Thoracic aorta (tissue), 2 donors: ENCODE measurements at regions not wholly inside any gene's neighbourhood (a gene's known extent, or its start where the extent isn't known, plus 50 kb on each side); places are given as distances from the start of the nearest gene placed in this dataset.

ENCODE experiments used
- ATAC-seq: fragments of 150-250 bp; one replicate; pipeline ENCODE4 v1.8.0; 2017; ENCODE audit warnings: low read depth; ENCODE audit not compliant: insufficient number of reproducible peaks, low FRiP score
- DNase-seq: peaks from one replicate; pipeline ENCODE4 v3.0.0-alpha.2; 2020; ENCODE audit warnings: low spot score
- H3K27ac ChIP-seq, 2 donors: fragments of 200-600 bp; sonication (generic); 1 replicate in 1 of 2; 2 replicates in 1 of 2; pipeline ENCODE4 v1.5.1; 2016; ENCODE audit warnings: mild to moderate bottlenecking in 2 of 2, moderate library complexity in 2 of 2
- H3K27me3 ChIP-seq: fragments of 200-600 bp; sonication (generic); replicated peaks from 2 replicates; pipeline ENCODE4 v1.6.0; 2016; ENCODE audit warnings: mild to moderate bottlenecking; ENCODE audit not compliant: insufficient read depth
- H3K36me3 ChIP-seq: fragments of 200-600 bp; sonication (generic); one replicate; pipeline ENCODE4 v1.5.1; 2016
- H3K4me1 ChIP-seq, 2 donors: fragments of 200-600 bp; sonication (generic); 1 replicate in 1 of 2; 2 replicates in 1 of 2; pipeline versions ENCODE4 v1.5.1 to v1.6.0; 2016; ENCODE audit warnings: low read depth in 2 of 2, mild to moderate bottlenecking in 1 of 2; ENCODE audit not compliant: control insufficient read depth in 1 of 2
- H3K4me3 ChIP-seq: fragments of 200-600 bp; sonication (generic); 2 replicates; pipeline ENCODE4 v1.5.1; 2016; ENCODE audit warnings: mild to moderate bottlenecking
- H3K9me3 ChIP-seq: fragments of 200-600 bp; sonication (generic); 2 replicates; pipeline ENCODE4 v1.5.1; 2016
- TF ChIP-seq, protein P1 (sequence below): fragments of 200-600 bp; sonication (generic); IDR thresholded peaks from one replicate; pipeline ENCODE4 v1.5.1; 2019; ENCODE audit warnings: antibody characterized with exemption

DNA sequence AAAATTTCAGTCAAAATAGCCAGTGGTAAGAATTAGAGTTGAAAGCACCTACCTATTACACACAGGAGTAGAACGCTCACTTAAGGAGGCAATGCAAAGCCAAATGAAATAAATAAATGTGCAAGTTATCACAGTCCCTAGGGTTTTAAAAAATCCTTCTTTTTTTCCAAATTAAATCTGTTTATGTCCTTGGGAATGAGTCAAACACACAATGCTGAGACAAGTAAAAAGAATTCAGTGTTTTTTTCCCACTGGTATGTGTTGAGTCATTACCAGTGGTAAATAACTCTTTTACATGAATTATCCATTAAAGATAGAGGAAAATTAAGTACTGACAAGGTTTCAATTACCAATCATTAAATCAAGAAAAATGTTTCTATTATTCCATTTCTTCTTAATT lies 438.6 kb downstream of the TNS3 start:
- H3K4me1 ChIP-seq, result peaks cover 4 to 22% of the 10 kb centered on the region in 2 donors
- DNase-seq, result no peak
- TF ChIP-seq, protein P1, sequence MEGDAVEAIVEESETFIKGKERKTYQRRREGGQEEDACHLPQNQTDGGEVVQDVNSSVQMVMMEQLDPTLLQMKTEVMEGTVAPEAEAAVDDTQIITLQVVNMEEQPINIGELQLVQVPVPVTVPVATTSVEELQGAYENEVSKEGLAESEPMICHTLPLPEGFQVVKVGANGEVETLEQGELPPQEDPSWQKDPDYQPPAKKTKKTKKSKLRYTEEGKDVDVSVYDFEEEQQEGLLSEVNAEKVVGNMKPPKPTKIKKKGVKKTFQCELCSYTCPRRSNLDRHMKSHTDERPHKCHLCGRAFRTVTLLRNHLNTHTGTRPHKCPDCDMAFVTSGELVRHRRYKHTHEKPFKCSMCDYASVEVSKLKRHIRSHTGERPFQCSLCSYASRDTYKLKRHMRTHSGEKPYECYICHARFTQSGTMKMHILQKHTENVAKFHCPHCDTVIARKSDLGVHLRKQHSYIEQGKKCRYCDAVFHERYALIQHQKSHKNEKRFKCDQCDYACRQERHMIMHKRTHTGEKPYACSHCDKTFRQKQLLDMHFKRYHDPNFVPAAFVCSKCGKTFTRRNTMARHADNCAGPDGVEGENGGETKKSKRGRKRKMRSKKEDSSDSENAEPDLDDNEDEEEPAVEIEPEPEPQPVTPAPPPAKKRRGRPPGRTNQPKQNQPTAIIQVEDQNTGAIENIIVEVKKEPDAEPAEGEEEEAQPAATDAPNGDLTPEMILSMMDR, result no peak
- no peak for ATAC-seq
- no peak overlapping the region for H3K4me3 ChIP-seq
- H3K36me3 ChIP-seq, result no peaks in the 10 kb centered on the region
- H3K9me3 ChIP-seq, result no peaks in the 10 kb centered on the region
- H3K27ac ChIP-seq, result no peak overlapping the region
- H3K27me3 ChIP-seq, result no peaks in the 10 kb centered on the region

DNA sequence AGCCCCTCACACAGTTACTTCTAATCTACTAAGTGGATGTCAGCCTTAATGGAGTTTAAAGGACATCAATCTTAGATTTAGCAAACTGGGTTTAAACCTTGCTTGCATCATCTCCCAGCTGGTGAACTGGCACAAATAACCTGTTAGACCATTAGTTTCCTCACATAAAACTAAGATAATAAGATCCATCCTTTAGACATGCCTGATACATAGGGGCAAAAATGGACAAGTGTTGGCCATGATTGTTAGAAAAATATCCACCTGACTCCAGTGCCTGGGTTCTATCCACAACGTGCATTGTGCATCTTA lies 439.1 kb downstream of the TNS3 start:
- TF ChIP-seq, protein P1, result no peak
- Histone ChIP-seq H3K27ac (no peak overlapping the region), H3K27me3 (no peaks in the 10 kb centered on the region), H3K4me1 (peaks cover 0 to 17% of the 10 kb centered on the region in 2 donors), H3K36me3 (no peaks in the 10 kb centered on the region), H3K9me3 (no peaks in the 10 kb centered on the region), H3K4me3 (no peak overlapping the region)
- no peak for DNase-seq
- no peak for ATAC-seq

DNA sequence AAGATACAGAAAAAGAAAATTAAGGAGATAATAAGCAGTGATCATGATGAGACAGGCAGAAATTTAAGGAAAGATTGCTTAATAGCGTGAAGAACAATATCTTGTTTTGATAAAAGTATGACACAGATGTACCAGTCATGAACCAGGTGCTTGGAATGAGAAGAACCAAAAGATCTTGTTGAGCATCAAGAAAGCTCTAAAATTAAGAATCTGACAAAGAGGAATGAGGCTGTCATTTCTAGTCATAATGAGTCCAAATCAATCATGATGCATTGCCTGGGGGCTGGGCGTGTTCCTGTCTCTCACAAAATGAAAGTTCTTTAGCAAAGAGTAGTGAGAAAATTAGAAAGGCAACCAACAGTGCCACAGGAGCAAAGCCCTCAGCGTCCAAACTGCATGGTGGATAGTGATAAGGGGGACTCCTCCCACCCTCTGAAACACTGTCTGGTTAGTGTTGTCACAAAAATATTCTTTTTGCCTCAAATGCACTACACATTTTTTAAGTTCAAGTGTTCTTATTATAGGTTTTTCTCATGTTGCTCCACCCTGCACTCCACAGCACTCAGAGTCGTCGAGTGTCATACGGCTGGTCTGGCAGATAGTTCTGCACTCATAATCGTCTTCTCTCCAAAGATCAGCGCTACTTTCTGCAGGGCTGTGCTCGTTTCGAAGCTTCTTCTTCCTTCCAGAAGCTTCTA lies 439.6 kb downstream of the TNS3 start:
- Histone ChIP-seq H3K9me3 (no peaks in the 10 kb centered on the region), H3K4me3 (no peak overlapping the region), H3K27me3 (no peaks in the 10 kb centered on the region), H3K36me3 (no peaks in the 10 kb centered on the region), H3K27ac (no peak overlapping the region), H3K4me1 (peaks cover 0 to 17% of the 10 kb centered on the region in 2 donors)
- TF ChIP-seq, protein P1, result no peak
- DNase-seq (no peak), ATAC-seq (no peak)

DNA sequence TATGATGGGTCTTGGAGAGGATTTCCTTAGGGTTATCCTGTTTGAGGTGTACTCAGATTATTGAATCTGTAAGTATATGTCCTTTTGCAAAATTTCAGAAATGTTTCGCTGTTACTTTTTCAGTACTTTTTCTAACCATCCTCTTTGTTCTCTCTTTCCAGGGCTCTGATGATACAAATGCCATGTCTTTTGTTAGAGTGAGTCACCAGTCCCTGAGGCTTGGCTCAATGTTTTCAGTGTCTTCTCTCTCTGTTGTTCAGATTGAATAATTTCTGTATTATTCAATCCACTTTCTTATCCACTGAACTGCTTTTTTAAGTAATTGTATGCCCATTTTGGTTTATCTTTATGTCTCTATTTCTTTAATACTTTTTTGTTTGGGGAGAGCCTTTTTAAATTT lies 449.4 kb downstream of the TNS3 start:
- DNase-seq, result no peak
- TF ChIP-seq, protein P1, result no peak
- Histone ChIP-seq H3K27ac (no peak overlapping the region), H3K4me1 (no peaks in the 10 kb centered on the region), H3K36me3 (no peaks in the 10 kb centered on the region), H3K9me3 (no peaks in the 10 kb centered on the region), H3K27me3 (no peaks in the 10 kb centered on the region), H3K4me3 (no peak overlapping the region)
- ATAC-seq, result no peak

DNA sequence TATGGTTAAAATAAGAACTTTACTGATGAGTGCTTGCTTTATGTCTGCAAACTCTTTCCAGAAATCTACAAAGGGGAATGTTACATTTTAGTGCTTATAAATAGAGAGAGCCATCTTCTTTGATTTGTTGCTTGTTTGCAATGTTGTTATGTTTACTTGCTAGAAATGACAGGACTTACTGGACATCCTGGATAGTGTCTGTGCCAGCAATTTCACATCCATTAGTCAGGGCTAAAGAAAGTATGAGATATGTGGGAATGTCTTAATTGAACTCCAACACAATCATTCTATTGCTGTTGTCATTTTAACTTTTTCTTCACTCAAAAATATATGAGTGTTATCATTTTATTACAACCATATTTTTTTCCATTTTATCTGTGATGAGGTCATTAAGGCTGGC lies 453.2 kb downstream of the TNS3 start:
- Histone ChIP-seq H3K27ac (no peak overlapping the region), H3K27me3 (no peaks in the 10 kb centered on the region), H3K4me3 (no peak overlapping the region), H3K4me1 (no peaks in the 10 kb centered on the region), H3K36me3 (no peaks in the 10 kb centered on the region), H3K9me3 (no peaks in the 10 kb centered on the region)
- no peak for DNase-seq
- no peak for ATAC-seq
- TF ChIP-seq, protein P1, result no peak
